Vagina (tissue), 2 donors: ENCODE measurements at regions not wholly inside any gene's neighbourhood (a gene's known extent, or its start where the extent isn't known, plus 50 kb on each side); places are given as distances from the start of the nearest gene placed in this dataset.

Experiments used
- DNase-seq, 2 donors: peaks; one replicate each; pipeline ENCODE4 v3.0.0-alpha.2; 2017; ENCODE audit errors: extremely low spot score in 2 of 2
- H3K27ac ChIP-seq: fragments of 200-600 bp; sonication (generic); one replicate; pipeline ENCODE4 v1.5.1; 2019
- H3K27me3 ChIP-seq: fragments of 200-600 bp; sonication (generic); one replicate; pipeline ENCODE4 v1.5.1; 2019
- H3K36me3 ChIP-seq, 2 donors: fragments of 200-600 bp; sonication (generic); one replicate each; pipeline ENCODE4 v1.5.1; 2017 to 2019
- H3K4me1 ChIP-seq: fragments of 200-600 bp; sonication (generic); one replicate; pipeline ENCODE4 v1.5.1; 2019
- H3K4me3 ChIP-seq, 2 donors: fragments of 200-600 bp; sonication (generic); 1 replicate in 1 of 2; 2 replicates in 1 of 2; pipeline ENCODE4 v1.5.1; 2016 to 2019
- H3K9me3 ChIP-seq: fragments of 200-600 bp; sonication (generic); one replicate; pipeline ENCODE4 v1.5.1; 2019
- CTCF ChIP-seq, 3 experiments: fragments of 450-650 bp in 2 of 3; fragments of 200-600 bp in 1 of 3; sonication (generic) in 1 of 3; IDR thresholded peaks; one replicate each; pipeline ENCODE4 v1.5.1; 2017 to 2019; ENCODE audit warnings: antibody characterized with exemption in 3 of 3, mild to moderate bottlenecking in 2 of 3, moderate library complexity in 2 of 3
- POLR2A ChIP-seq, 2 donors: fragments of 450-650 bp; IDR thresholded peaks; one replicate each; pipeline ENCODE4 v1.6.1; 2017; ENCODE audit warnings: antibody characterized with exemption in 2 of 2, mild to moderate bottlenecking in 2 of 2, moderate library complexity in 2 of 2
- POLR2AphosphoS5 ChIP-seq, 2 donors: sonication (generic); formaldehyde crosslinking; IDR thresholded peaks; one replicate each; pipeline ENCODE4 v1.9.0; 2017; ENCODE audit warnings: antibody characterized with exemption in 2 of 2, mild to moderate bottlenecking in 2 of 2, low read depth in 1 of 2; ENCODE audit not compliant: insufficient read depth in 1 of 2
- intact Hi-C: fragments of 100-400 bp; cut with DNase I; formaldehyde crosslinking; loops from one replicate; pipeline ENCODE4 v1.15.1; 2023

- Histone ChIP-seq H3K27me3 (no peaks in the 10 kb centered on the region), H3K27ac (no peak overlapping the region), H3K4me3 (no peak overlapping the region), H3K9me3 (no peaks in the 10 kb centered on the region), H3K36me3 (no peaks in the 10 kb centered on the region), H3K4me1 (no peaks in the 10 kb centered on the region)
- intact Hi-C loops, result no loop called here
- TF ChIP-seq CTCF (IDR thresholded peaks at IDR 0.05), result no peak
- DNase-seq, result no peak
Observed at GRCh38 chr12:97022536-97023230, 115.6 kb downstream of the NEDD1 start.

GRCh38 chr12:97024393-97024792 is 117.3 kb downstream of the NEDD1 start:
- intact Hi-C loops, result no loop called here
- Histone ChIP-seq H3K36me3 (no peaks in the 10 kb centered on the region), H3K4me3 (no peak overlapping the region), H3K27me3 (no peaks in the 10 kb centered on the region), H3K4me1 (no peaks in the 10 kb centered on the region), H3K27ac (no peak overlapping the region), H3K9me3 (no peaks in the 10 kb centered on the region)
- no peak for DNase-seq
- TF ChIP-seq CTCF (IDR thresholded peaks at IDR 0.05) (no peak), POLR2A (IDR thresholded peaks at IDR 0.05) (no peak), POLR2AphosphoS5 (IDR thresholded peaks at IDR 0.05; ENCODE audit: insufficient read depth in 1 of 2, low read depth in 1 of 2) (no peak)

- Histone ChIP-seq H3K4me1 (no peaks in the 10 kb centered on the region), H3K27me3 (no peaks in the 10 kb centered on the region), H3K9me3 (no peaks in the 10 kb centered on the region), H3K36me3 (no peaks in the 10 kb centered on the region), H3K27ac (no peak overlapping the region), H3K4me3 (no peak overlapping the region)
- intact Hi-C loops, result no loop called here
- DNase-seq, result no peak
- TF ChIP-seq POLR2AphosphoS5 (IDR thresholded peaks at IDR 0.05; ENCODE audit: insufficient read depth in 1 of 2, low read depth in 1 of 2) (no peak), POLR2A (IDR thresholded peaks at IDR 0.05) (no peak)
Observed at GRCh38 chr12:97026901-97027300, 119.8 kb downstream of the NEDD1 start.

- H3K27ac ChIP-seq, result no peak overlapping the region
- intact Hi-C loops, result no loop called here
- no peak for TF ChIP-seq POLR2A (IDR thresholded peaks at IDR 0.05)
- TF ChIP-seq POLR2AphosphoS5 (IDR thresholded peaks at IDR 0.05; ENCODE audit: insufficient read depth in 1 of 2, low read depth in 1 of 2), result no peak
- TF ChIP-seq CTCF (IDR thresholded peaks at IDR 0.05), result no peak
Observed at GRCh38 chr12:97027482-97027881, 120.4 kb downstream of the NEDD1 start.

GRCh38 chr12:97038131-97038530 is 131.1 kb downstream of the NEDD1 start:
- Histone ChIP-seq H3K4me3 (no peak overlapping the region), H3K9me3 (no peaks in the 10 kb centered on the region), H3K27me3 (no peaks in the 10 kb centered on the region), H3K27ac (no peak overlapping the region), H3K36me3 (no peaks in the 10 kb centered on the region), H3K4me1 (no peaks in the 10 kb centered on the region)
- TF ChIP-seq POLR2AphosphoS5 (IDR thresholded peaks at IDR 0.05; ENCODE audit: insufficient read depth in 1 of 2, low read depth in 1 of 2) (no peak), POLR2A (IDR thresholded peaks at IDR 0.05) (no peak), CTCF (IDR thresholded peaks at IDR 0.05) (no peak)
- intact Hi-C loops, result no loop called here
- no peak for DNase-seq

More at GRCh38 chr12:97027482-97027881, 120.4 kb downstream of the NEDD1 start:
- H3K4me1 ChIP-seq, result no peaks in the 10 kb centered on the region
- H3K36me3 ChIP-seq, result no peaks in the 10 kb centered on the region
- no peaks in the 10 kb centered on the region for H3K27me3 ChIP-seq
- no peaks in the 10 kb centered on the region for H3K9me3 ChIP-seq
- H3K4me3 ChIP-seq, result no peak overlapping the region
- DNase-seq, result no peak
